Urothelium cell line (cell line): ENCODE measurements at regions not wholly inside any gene's neighbourhood (a gene's known extent, or its start where the extent isn't known, plus 50 kb on each side); places are given as distances from the start of the nearest gene placed in this dataset.
"Not testable (repeated sequence)": the region's sequence is repeated elsewhere in the genome, so short reads cannot be mapped to it uniquely, and the experiment has no call there.

ENCODE experiments used
- DNase-seq: peaks from one replicate; pipeline ENCODE4 v3.0.0; 2011; ENCODE audit warnings: low spot score, mixed read lengths
- FAIRE-seq: peaks from 2 replicates; lab custom pipeline; 2011; peaks lifted over from hg19 to GRCh38; lab: Jason Lieb, UNC

DNA sequence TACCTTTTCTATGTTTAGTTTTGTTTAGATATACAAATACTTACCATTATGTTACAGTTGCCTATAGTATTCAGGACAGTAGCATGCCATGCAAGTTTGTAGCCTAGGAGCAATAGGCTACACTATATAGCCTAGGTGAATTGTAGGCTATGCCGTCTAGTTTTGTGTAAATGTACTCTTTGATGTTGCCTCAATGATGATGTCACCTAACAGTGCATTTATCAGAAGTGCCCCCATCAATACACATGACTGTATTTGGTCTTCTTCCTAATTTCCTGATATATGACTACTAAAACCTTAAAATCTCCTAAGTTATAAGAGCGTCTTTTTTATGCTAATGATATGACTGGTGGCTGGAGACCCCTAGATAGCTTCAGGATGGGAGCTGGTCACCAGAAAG, 394.4 kb upstream of the STXBP6 start:
- FAIRE-seq: no peak

DNA sequence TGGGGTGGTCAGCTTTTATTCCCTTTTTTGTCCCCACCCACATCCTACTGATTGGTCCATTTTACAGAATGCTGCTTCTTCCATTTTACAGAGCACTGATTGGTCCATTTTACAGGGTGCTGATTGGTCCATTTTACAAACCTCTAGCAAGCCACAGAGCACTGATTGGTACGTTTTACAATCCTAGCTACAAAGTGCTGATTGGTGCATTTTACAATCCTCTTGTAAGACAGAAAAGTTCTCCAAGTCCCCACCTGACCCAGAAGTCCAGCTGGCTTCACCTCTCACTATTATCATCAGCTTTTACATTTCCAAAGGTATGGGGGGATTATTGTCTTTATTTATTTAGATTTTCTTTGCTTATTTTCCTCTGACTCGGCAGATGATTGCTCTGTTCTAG, 390.4 kb upstream of the STXBP6 start:
- FAIRE-seq, DNase-seq: not testable (repeated sequence)

More for the DNA sequence above, 394.4 kb upstream of the STXBP6 start:
- no peak for DNase-seq

DNA sequence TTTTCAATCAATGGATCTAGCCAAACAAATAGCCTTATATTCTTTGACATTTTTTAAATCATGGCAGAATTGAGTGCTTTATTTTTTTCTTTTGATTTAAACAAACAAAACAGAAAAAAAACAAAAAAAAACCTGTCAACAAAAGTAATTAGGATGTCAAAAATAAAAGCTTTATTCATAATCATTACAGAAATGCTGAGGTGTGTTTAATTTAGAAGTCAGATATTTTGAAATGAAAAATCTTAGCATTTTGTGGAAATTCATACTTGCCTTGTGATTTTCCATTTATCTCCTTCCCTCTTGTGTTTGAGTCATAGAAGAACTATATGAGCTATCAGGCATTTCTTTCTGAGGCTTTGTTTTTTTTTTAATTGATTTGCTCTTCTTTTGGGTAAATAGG, 387.0 kb upstream of the STXBP6 start:
- FAIRE-seq (no peak), DNase-seq (no peak)

DNA sequence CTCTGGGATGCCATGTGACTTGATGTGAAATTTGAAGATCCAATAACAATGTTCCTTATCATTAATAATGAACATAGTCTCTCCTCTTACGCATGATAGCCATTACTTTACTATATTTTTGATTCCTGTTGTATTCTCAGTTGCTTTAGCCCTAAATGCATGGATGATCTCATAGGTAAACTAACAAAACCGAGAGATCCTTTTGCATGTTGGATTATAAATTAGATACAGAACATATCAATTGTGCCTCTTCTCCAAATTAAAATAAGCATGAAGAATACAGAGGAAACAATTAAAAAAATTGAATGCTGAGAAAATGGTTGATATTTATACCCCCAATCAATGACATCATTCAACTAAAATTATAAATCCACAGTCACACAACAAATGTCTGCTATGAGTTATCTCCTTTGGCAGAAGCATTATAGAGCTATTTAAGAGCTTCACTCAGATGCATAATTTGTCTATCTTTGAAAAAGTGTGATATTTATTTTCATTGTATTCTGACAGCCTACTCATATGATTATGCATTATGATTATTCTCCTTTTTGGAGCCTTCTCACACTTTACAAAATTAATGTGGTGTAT, 386.4 kb upstream of the STXBP6 start:
- DNase-seq (no peak), FAIRE-seq (no peak)

DNA sequence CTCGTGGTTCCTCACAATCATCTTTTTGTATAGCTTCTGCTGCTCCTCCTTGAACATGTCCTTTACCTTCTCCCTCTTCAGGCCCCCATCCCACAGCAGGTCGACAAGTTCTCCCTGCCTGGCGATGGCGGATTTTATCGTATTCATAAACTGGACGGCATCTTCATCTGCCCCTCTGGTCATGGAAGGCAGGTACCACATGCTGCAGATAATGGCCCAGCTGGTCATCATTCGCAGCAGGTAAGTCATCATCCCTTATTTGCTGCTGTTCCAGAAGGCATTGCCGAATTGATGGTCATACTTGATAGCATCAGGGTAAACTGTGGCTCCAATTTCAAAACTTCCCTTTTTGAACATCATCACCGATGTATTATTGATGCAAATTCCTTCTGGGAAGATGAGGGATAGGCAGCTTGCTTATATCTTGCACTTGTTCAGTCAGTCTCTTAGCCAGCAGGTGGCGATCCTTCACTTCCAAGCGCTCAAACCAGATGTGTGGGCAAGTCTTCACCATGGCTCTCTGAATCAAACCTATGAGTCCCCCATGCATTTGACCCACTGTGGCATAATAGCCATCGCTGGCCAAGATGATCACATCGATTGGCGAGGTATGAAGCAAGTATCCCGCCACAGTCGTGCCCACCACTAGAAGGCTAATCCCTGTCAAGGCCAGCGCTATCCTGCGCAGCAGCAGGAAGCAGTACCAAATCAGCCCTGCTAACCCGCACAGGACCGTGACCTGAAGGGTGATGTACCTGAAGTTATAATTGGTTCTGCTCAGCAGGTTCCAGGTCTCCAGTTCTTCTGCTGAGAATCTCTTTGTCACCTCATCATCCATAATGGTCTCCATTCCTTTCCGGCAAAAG, 381.5 kb upstream of the STXBP6 start:
- FAIRE-seq (no peak), DNase-seq (peak; percentile 19)

DNA sequence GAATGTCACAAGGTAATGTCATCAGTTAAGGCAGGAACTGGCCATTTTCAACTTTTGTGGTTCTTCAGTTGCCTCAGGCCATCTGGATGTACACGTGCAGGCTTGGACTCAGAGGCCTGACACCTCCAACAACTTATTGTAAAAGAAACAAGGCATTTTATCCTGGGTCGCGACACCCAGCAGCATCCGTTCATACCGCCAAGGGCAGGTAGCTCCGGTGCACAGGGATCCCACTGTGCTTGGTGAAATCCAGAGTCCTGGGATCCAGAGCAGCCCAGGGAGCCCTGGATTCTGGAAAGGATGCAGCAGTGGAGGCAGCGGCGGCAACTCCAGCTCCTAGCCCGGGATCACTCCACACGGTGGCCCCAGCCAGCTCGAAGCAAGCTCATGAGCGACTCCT, 380.9 kb upstream of the STXBP6 start:
- no peak for FAIRE-seq
- no peak for DNase-seq

DNA sequence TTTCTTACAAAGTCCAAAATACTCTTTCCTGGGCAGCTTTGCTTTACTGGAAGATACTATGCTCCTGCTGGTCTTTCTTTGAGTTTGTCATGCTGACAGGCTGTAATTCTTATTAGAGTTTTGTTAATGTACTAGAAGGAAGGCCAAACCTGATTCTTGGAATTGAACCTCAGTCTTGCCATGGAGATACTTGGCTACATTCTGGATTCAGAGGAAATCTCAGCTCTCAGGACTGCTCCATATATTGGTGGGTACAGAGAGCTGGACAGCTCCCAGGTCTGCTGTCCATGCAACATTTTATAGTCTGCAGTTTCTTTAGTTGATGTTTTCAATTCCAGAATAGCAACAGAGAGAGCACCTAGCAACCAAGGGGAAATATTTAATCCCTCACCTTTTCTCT, 363.1 kb upstream of the STXBP6 start:
- DNase-seq (no peak), FAIRE-seq (no peak)

DNA sequence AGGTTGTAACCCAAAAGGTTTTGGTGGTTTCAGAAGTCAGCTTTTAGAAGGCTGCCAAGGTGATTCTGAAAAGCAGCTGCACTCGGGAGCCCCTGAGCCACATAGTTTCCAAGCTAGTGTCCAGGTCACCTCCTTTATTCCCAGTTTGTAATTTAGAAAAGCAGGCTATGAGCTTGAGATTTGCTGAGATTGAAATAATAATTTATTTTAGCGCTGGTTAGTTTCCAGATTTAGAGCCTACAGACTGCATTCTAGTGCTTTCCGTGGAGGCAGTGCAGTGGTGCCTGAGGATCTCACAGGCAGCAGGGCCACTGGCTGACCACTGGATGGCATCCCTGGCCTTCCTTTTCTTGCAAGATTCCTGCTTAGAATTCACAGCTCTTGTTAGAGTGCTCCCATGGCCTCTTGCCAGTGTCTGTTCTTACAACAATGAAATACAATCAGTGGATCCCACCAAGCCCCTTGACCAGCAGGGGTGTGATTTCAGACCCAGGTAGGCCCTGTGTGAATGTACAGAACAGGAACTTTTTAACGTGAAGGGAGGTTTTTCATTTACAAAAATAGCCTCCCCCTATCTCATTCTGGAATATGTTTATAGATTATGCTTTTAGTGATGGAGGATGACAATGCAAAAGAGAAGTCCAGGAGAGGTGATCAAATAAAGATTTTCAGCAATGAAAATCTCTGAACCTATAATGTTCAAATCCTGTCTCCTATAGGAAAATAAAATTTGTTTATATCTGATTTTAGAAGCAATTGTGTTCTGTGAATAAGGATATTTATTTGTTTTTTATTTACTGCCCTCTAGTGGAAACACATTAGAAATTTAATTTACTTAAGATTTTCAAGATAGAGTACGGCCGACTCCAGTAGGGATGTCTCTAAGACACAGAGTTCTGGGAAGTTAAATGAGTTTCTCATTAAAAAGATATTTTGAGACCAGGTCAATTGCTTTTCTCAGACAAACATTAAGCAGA, 362.1 kb upstream of the STXBP6 start:
- no peak for FAIRE-seq
- peak; percentile 33 for DNase-seq

DNA sequence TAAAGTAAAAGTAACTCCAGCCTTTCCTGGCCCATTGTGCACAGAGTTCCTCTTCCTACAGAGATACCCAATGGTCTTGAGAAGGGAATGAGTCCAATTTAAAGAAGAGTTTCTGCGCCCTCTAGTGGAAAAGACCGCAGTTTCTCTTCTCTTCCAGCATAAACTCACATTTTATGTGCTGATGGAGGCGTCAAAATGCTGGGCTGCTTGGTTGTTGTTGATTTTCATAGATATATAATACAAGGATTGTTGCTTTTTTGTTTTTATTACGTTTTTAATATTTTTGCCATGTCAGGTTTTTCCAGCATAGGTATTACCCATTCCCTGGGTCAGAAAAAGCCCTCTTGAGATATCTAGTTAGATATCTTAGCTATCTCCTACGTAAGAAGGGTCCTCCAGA, 356.9 kb upstream of the STXBP6 start:
- FAIRE-seq: no peak
- peak; percentile 43 for DNase-seq

DNA sequence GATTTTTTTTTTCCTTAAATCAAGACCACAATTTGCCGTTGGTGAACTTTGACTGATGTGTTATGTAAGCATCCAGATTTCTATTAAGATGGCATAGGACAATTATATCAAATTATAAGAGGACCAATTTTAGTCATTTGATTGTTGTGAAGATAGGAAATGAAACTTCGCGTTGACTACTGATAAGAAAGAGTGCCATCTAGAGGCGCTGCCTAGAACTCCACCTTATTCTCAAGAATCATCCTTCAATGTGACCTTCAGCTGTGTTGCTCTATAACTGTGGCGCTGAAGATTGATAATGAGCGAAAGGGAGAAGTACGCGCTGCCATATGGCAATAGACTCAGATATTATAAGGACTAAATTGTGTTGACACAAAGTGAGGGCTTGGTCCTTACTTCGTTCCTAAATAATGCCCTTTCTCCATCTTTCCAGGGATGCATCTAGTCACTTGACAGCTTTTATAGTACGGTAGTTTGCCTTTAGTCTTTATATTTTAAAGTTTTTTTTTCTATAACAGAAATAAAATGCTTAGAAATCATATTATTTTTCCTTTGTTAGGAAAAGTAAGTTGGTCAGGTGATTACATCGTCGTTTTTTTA, 350.8 kb upstream of the STXBP6 start:
- DNase-seq (peak; percentile 25), FAIRE-seq (peak; percentile 27)

DNA sequence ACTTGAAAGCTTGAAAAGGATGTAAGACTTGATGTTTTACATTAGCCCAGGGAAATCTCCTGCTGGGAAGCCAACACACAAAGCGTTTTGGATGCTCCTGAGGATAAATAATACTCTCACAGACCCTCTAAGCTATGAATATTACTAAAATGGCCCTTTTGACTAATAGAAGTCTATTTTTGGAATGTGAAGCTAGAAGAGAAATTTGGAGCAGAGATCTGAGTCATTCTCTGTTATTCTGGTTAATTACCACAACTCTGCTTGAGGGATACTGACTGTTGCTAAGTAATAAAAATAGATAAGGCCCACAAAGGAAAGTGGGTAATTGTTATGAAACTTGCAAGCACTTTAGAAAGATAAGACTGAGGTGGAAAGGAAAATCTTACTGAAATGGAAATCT, 346.2 kb upstream of the STXBP6 start:
- DNase-seq (no peak), FAIRE-seq (no peak)

DNA sequence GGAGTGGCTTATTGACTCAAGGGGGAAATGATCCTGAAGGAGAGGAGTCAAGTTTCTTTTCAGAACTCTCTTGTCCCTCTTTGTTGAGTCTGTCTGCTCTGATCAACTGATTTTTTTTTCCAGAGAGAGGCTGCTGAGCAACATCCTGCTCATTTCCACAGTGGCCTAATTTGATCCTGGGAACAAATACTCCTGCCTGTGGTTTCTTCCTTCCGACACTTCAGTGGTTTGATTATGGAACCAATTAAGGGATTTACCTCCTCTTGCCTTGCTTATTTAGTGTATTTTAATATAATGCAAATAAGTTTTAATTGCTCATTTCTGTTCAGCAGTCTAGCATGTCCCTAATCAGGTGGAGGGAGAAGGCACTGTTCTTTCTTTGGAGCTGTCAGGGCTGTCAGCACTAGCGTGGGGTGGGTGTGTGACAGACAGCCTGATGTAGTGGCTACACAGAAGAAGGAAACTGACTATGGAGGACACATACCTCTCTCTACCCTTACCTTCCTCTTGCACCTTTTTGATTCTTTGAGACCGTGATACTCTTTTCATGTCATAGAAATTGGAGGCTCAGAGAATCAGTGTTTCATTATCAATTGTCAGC, 344.9 kb upstream of the STXBP6 start:
- FAIRE-seq (no peak), DNase-seq (no peak)

DNA sequence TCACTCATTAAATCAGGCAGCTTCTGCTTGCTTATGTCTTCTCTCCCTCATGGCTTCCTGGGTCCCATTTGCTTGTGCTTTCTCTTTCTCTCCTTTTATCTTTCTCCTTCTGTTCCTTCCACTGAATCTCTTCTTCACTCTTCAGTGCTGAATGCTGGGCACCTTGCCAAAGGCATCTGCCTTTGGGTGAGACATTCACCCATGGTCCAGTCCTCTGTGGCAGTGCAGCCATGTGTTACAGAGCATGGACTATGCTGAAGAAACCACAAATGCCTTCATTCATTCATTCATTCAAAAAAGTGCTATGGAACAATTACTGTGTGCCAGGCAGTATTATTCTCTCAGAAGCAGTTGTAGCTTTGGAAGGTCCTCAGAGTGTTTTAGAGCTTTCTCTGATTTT, 344.4 kb upstream of the STXBP6 start:
- DNase-seq: no peak

DNA sequence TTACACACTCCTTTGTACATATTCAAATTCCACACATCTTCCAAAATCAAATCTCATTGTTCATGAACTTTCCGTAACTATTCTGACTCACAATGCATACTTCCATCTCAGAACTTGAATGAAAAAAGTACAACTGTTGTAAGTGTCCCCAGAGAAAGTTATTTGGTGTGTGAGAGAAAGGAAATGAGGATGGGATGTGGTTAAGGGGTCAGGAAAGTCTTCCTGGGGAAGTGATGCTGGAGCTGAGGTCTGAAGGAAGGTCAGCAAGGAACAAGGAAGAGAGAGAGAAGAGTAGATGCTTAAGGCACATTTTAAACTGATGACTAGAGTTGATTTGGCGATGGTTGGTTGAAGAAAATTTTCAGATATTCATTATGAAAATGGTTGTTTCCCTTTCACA, 340.0 kb upstream of the STXBP6 start:
- FAIRE-seq (no peak), DNase-seq (no peak)

More for the DNA sequence above, 344.4 kb upstream of the STXBP6 start:
- FAIRE-seq: no peak

DNA sequence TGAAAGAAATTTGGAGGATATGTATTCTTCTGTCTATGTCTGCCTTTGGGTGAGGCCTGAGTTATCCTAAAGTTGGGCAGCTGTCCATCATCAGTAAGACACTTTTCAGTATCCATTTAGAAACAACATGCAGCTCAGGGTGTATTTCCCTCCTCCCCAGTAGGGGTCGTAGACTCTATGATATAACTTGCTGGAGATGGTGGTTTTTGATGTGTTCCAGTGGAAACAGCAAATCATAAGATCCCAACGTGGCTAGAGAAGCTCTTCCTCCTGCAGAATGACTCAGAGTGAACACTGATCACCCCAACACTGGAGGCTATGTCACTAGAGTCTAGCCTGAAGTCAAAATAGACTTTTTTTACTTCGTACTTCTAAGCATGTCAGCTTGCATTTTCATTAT, 331.6 kb upstream of the STXBP6 start:
- DNase-seq: peak; percentile 17
- no peak for FAIRE-seq

DNA sequence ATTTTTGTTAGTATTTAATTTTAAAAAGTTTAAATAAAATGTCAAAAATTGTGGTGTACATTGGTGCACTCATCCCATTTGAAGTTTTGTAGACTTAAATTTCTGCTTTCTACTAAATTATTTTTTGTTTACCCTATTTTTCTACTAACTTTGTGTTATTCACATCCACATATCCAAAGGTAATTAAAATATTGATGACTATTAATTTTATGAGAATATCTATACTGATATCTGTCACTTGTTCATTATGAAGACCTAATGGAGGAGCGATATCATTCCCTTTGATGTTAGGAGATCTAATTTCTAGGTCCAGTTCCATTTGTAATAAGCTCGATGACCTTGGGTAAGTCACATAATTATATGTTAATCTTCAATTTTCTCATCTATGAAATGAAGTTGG, 325.7 kb upstream of the STXBP6 start:
- FAIRE-seq (no peak), DNase-seq (no peak)

DNA sequence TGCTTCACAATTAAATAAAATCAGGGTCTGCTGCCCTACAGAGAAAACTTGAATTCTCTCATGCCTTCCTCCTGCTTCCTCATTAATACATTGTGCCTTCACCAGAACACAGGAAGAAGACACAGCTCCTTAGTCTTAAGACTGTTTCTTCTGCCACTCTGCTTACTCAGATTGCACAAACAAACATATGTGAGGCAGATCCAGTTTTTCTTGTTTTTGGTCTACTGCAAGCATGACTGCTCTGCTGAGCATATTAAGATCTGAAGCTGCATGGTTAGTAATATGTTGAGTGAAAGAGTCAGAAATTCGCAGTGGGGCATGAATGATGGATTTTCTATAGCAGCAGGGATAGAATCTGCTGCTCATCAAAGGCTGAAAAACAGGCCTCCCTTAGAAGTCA, 321.1 kb upstream of the STXBP6 start:
- FAIRE-seq (no peak), DNase-seq (no peak)

DNA sequence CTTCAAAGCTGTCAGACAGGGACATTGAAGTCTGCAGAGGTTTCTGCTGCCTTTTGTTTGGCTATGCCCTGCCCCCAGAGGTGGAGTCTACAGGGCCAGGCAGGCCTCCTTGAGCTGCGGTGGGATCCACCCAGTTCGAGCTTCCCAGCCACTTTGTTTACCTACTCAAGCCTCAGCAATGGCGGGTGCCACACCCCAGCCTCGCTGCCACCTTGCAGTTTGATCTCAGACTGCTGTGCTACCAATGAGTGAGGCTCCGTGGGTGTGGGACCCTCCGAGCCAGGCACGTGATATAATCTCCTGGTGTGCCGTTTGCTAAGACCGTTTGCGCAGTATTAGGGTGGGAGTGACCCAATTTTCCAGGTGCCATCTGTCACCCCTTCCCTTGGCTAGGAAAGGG, 320.1 kb upstream of the STXBP6 start:
- FAIRE-seq, DNase-seq: not testable (repeated sequence)

DNA sequence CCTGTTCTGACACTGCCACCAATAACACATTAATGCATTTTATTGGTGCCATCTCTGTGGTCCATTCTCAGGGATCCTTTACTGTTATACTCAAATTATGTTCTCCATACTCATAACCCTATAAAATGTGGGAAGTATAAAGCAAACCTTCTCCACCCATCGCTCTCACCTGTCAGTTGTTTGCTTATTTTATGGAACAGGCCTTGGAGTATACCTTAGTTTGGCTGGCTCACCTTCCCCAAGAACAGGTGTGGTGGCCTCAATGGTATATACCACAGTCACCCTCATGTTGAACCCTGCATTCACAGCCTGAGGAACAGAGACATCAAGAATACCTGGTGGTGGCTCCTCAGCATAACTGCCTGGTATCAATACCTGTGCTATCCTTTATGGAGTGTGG, 308.4 kb upstream of the STXBP6 start:
- FAIRE-seq: no peak
- DNase-seq: no peak

DNA sequence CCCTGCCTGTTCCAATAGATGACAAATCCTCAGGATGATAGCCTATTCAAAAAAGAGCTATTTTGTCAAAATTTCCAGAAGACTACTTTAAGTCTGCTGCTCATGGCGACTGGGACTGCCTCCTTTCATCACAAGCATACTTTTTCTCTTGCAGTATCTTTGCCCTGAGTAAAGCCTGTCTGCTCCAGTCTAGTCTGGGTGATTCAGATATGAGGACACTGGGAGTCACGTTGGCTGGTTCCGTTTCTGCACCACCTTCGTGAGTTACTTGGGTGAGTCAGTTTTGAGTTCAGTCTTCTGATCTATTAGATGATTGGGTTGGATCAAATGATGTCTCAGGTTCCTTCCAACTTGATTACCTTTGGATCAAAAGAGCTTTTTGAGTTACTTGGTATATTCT, 301.3 kb upstream of the STXBP6 start:
- DNase-seq: no peak
- no peak for FAIRE-seq

DNA sequence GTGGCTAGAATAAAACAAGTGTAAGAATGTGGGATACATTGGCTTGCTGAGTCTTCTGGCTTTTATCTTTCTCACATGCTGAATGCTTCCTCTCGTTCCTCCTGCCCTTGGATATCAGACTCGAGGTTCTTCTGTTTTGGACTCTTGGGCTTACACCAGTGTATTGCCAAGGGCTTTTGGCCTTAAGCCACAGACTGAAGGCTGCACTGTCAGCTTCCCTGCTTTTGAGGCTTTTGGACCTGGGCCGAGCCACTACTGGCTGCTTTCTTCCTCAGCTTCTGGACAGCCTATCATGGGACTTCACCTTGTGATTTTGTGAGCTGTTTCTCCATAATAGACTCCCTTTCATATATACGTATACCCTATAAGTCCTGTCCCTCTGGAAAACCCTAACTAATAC, 300.9 kb upstream of the STXBP6 start:
- DNase-seq (no peak), FAIRE-seq (no peak)
